ENCODE measurements at regions not wholly inside any gene's neighbourhood (a gene's known extent, or its start where the extent isn't known, plus 50 kb on each side); places are given as distances from the start of the nearest gene placed in this dataset.

DNA sequence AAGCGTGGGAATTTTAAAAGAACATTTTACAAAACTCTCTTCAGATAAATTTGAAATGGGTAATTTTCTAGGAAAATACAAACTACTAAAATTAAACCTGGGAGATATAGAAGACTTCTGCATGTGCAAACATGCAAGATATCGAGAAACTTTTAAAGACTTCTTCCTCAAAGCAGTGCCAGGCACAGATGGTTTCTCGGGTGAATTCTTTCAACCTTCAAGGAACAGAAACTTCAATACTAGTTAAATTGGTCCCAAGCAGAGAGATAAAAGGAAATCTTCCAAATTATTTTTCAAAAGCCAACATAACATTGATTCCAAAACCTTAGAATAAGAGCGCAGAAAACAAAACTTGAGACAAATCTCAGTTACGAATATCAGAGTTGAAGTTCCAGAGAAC, 732.7 kb downstream of the PDCD6IP start:
- no peak overlapping the region for H3K27ac ChIP-seq
- H3K27me3 ChIP-seq (ENCODE audit: insufficient read depth, low read depth, severe bottlenecking): no peaks in the 10 kb centered on the region
- no peak overlapping the region for H3K4me3 ChIP-seq (ENCODE audit: low read depth, low read length)
- no peaks in the 10 kb centered on the region for H3K36me3 ChIP-seq
- no peak for DNase-seq
- TF ChIP-seq, protein P1, sequence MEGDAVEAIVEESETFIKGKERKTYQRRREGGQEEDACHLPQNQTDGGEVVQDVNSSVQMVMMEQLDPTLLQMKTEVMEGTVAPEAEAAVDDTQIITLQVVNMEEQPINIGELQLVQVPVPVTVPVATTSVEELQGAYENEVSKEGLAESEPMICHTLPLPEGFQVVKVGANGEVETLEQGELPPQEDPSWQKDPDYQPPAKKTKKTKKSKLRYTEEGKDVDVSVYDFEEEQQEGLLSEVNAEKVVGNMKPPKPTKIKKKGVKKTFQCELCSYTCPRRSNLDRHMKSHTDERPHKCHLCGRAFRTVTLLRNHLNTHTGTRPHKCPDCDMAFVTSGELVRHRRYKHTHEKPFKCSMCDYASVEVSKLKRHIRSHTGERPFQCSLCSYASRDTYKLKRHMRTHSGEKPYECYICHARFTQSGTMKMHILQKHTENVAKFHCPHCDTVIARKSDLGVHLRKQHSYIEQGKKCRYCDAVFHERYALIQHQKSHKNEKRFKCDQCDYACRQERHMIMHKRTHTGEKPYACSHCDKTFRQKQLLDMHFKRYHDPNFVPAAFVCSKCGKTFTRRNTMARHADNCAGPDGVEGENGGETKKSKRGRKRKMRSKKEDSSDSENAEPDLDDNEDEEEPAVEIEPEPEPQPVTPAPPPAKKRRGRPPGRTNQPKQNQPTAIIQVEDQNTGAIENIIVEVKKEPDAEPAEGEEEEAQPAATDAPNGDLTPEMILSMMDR (IDR thresholded peaks at IDR 0.05; ENCODE audit: low read depth, low read length): no peak
- H3K9me3 ChIP-seq (ENCODE audit: severe bottlenecking): no peaks in the 10 kb centered on the region

DNA sequence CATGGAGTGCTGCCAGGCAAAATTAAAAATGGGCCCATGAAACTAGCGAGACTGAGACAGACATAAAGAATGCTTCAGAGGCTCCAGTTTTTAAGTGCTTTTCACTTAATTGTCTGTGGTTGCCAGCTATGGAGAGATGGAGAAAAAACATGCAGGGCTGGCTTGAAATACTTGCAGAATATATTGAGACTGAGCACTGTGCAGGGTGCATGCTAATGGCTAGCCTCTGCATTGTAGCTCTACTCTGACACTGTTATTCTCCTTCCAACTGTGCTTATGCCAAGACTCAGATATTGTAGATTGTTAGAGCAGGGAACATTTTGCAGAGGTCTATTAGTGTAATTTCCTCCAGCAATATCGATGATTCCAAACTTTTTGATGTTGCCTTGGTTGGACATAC, 735.0 kb downstream of the PDCD6IP start:
- Histone ChIP-seq H3K36me3 (no peaks in the 10 kb centered on the region), H3K27ac (no peak overlapping the region), H3K27me3 (ENCODE audit: insufficient read depth, low read depth, severe bottlenecking) (no peaks in the 10 kb centered on the region), H3K9me3 (ENCODE audit: severe bottlenecking) (no peaks in the 10 kb centered on the region), H3K4me3 (ENCODE audit: low read depth, low read length) (no peak overlapping the region)
- DNase-seq: no peak
- TF ChIP-seq, protein P1 (IDR thresholded peaks at IDR 0.05; ENCODE audit: low read depth, low read length): no peak

DNA sequence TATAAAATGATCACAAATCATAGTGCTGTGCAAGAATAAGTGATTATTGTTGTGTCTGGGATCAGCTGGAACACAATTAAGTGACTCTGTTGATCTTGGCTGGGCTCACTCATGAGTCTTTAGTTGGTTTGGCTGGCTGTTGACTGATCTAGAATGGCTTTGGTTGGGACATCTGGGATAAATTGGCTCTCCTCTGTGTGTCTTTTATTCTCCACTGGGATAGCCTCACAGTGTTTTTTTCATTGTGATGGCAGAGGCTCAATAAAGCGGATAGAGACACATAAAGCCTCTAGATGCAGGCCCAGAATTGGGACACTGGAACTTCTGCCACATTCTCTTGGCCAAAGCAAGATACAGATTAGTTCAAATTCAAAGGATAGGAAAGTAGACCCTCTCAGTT, 735.6 kb downstream of the PDCD6IP start:
- H3K4me3 ChIP-seq (ENCODE audit: low read depth, low read length): no peak overlapping the region
- H3K27me3 ChIP-seq (ENCODE audit: insufficient read depth, low read depth, severe bottlenecking): no peaks in the 10 kb centered on the region
- TF ChIP-seq, protein P1 (IDR thresholded peaks at IDR 0.05; ENCODE audit: low read depth, low read length): no peak
- DNase-seq: no peak
- no peaks in the 10 kb centered on the region for H3K36me3 ChIP-seq
- no peak overlapping the region for H3K27ac ChIP-seq
- H3K9me3 ChIP-seq (ENCODE audit: severe bottlenecking): no peaks in the 10 kb centered on the region

DNA sequence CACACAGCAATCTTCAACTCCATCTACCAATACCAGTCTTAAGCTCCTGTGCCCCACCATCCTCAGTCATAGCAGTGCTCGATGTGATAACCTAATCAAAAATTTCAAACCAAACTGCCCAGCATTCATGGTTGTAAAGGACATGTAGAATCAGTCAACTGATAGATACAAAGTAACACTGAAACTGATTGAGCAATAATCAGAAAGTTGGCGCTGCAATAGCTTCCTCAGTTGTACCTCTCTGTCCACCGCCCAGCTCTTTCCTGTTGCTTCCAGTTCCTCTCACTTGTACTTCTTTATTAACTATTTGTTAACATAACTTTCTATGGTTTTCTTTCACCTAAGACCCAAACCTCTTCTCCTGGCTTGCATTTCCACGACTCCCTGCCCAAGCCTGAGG, 745.7 kb downstream of the PDCD6IP start:
- TF ChIP-seq, protein P1 (IDR thresholded peaks at IDR 0.05; ENCODE audit: low read depth, low read length): no peak
- H3K36me3 ChIP-seq: no peaks in the 10 kb centered on the region
- no peak for DNase-seq
- H3K27ac ChIP-seq: no peak overlapping the region
- H3K4me3 ChIP-seq (ENCODE audit: low read depth, low read length): no peak overlapping the region
- H3K27me3 ChIP-seq (ENCODE audit: insufficient read depth, low read depth, severe bottlenecking): no peaks in the 10 kb centered on the region
- H3K9me3 ChIP-seq (ENCODE audit: severe bottlenecking): no peaks in the 10 kb centered on the region

DNA sequence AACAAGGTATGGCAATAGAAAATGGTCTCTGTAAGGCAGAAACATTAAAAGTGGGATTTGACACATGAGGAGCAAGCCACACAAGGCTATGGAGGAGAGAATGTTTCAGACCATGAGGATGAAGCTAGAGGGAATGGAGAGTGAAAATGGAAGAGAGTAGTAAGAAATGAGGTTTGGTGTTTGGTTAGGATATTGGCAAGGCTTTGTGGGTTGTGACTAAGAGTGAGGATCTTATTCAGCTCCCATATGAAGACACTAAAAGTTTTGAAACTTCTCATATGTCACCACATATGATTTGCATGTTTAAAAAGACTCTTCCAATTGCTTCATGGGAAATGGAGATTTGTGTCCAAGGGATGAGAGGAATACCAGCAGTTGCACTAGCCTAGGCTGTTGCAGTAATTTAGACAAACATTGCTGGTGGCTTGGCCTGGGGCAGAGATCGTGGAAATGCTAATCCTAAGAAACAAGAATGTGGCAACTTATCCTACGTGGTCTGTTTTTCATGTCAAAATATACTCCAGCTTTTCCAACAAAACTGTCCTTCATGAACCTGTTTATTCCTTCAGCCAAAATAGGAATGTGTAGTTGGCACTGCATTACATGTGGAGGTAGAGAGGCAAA, 749.0 kb downstream of the PDCD6IP start:
- no peak for DNase-seq
- no peak overlapping the region for H3K4me3 ChIP-seq (ENCODE audit: low read depth, low read length)
- H3K27me3 ChIP-seq (ENCODE audit: insufficient read depth, low read depth, severe bottlenecking): no peaks in the 10 kb centered on the region
- no peak overlapping the region for H3K27ac ChIP-seq
- peaks cover under 1% of the 10 kb centered on the region for H3K9me3 ChIP-seq (ENCODE audit: severe bottlenecking)
- no peaks in the 10 kb centered on the region for H3K36me3 ChIP-seq
- TF ChIP-seq, protein P1 (IDR thresholded peaks at IDR 0.05; ENCODE audit: low read depth, low read length): no peak

DNA sequence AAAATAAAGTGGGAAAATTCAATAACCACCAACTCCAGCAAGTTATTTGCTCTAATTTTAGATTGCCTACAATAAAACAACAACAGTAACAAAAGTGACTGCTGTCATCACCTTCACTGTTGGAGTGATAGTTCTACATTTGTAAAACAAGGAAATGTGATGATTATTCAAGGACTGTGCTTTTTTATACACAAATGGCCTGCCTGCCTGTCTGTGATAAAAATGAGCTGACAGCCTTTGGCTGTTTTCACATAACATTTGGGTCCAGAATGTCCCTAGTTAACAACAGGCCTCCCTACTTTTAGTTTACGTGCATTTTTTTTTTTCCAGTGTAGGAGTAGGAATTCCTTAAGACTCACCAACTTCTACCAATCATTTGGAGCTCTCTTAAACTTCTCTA, 768.8 kb downstream of the PDCD6IP start:
- no peak for DNase-seq
- no peaks in the 10 kb centered on the region for H3K9me3 ChIP-seq (ENCODE audit: severe bottlenecking)
- no peak overlapping the region for H3K4me3 ChIP-seq (ENCODE audit: low read depth, low read length)
- no peak overlapping the region for H3K27ac ChIP-seq
- H3K27me3 ChIP-seq (ENCODE audit: insufficient read depth, low read depth, severe bottlenecking): no peaks in the 10 kb centered on the region
- no peaks in the 10 kb centered on the region for H3K36me3 ChIP-seq
- TF ChIP-seq, protein P1 (IDR thresholded peaks at IDR 0.05; ENCODE audit: low read depth, low read length): no peak

All from WERI-Rb-1 (cell line).